H1 (cell line): ENCODE measurements at regions not wholly inside any gene's neighbourhood (a gene's known extent, or its start where the extent isn't known, plus 50 kb on each side); places are given as distances from the start of the nearest gene placed in this dataset.

Experiments used
- CTCF ChIA-PET: fragments of 300-600 bp; sonication (Branson Sonifier 250); formaldehyde crosslinking; loops from one replicate; lab custom pipeline; 2021; ENCODE audit not compliant: partially characterized antibody; lab: Charles Lee
- POLR2A ChIA-PET: fragments of 300-600 bp; sonication (Branson Sonifier 250); formaldehyde crosslinking; loops from one replicate; lab custom pipeline; 2021; ENCODE audit warnings: inconsistent platforms; ENCODE audit not compliant: partially characterized antibody; lab: Charles Lee
- DNase-seq, 2 experiments: peaks; one replicate each; pipeline versions ENCODE4 v3.0.0 to v3.0.0-alpha.2; 2010 to 2022; ENCODE audit warnings: low spot score in 2 of 2, low read depth in 1 of 2, mixed read lengths in 1 of 2
- FAIRE-seq: peaks from 2 replicates; lab custom pipeline; 2011; peaks lifted over from hg19 to GRCh38; lab: Jason Lieb, UNC
- H2AFZ ChIP-seq: 2 replicates; pipeline ENCODE4 v1.8.1; 2012; ENCODE audit warnings: low read length, inconsistent platforms
- H2AK5ac ChIP-seq: 2 replicates; pipeline ENCODE4 v1.6.1; 2013; ENCODE audit warnings: low read depth, low read length
- H2BK120ac ChIP-seq: replicated peaks from 2 replicates; pipeline ENCODE3; 2013; ENCODE audit warnings: low read depth, low read length, inconsistent platforms
- H2BK12ac ChIP-seq: 2 replicates; pipeline ENCODE4 v1.6.1; 2013; ENCODE audit warnings: low read depth, low read length
- H2BK15ac ChIP-seq: 2 replicates; pipeline ENCODE4 v1.6.1; 2013; ENCODE audit warnings: low read length
- H2BK20ac ChIP-seq: 2 replicates; pipeline ENCODE4 v1.6.1; 2013; ENCODE audit warnings: low read length
- H2BK5ac ChIP-seq: 2 replicates; pipeline ENCODE4 v1.6.1; 2013; ENCODE audit warnings: low read depth, low read length
- H3K14ac ChIP-seq: 2 replicates; pipeline ENCODE4 v1.6.1; 2013; ENCODE audit warnings: inconsistent platforms; ENCODE audit not compliant: insufficient read length
- H3K18ac ChIP-seq: 2 replicates; pipeline ENCODE4 v1.6.1; 2013; ENCODE audit warnings: low read length; ENCODE audit errors: extremely low read depth
- H3K23ac ChIP-seq: 2 replicates; pipeline ENCODE4 v1.6.1; 2013; ENCODE audit warnings: inconsistent platforms; ENCODE audit not compliant: insufficient read length
- H3K23me2 ChIP-seq: 2 replicates; pipeline ENCODE4 v1.6.1; 2013; ENCODE audit warnings: low read depth, low read length
- H3K27ac ChIP-seq: 2 replicates; pipeline ENCODE4 v1.6.1; 2011; ENCODE audit warnings: low read depth, low read length, inconsistent platforms
- H3K27me3 ChIP-seq, 4 experiments: replicated peaks in 1 of 4; 1 replicate in 1 of 4; 2 replicates in 3 of 4; pipeline versions ENCODE4 v1.6.1 to v1.8.1; 2011 to 2013; ENCODE audit warnings: low read length in 3 of 4, mild to moderate bottlenecking in 3 of 4, inconsistent platforms in 2 of 4, mixed read lengths in 2 of 4, moderate library complexity in 1 of 4; ENCODE audit not compliant: control insufficient read depth in 3 of 4, insufficient read depth in 3 of 4; ENCODE audit errors: extremely low read depth in 1 of 4
- H3K36me3 ChIP-seq, 4 experiments: 2 replicates each; pipeline versions ENCODE4 v1.6.1 to v1.8.1; 2011 to 2013; ENCODE audit warnings: mild to moderate bottlenecking in 4 of 4, low read length in 3 of 4, moderate library complexity in 2 of 4, control low read depth in 1 of 4, inconsistent platforms in 1 of 4; ENCODE audit not compliant: insufficient read depth in 4 of 4, control insufficient read depth in 2 of 4
- H3K4ac ChIP-seq: replicated peaks from 2 replicates; pipeline ENCODE3; 2013; ENCODE audit warnings: low read length, low read depth, mixed read lengths, inconsistent platforms; ENCODE audit not compliant: insufficient read length
- H3K4me1 ChIP-seq, 4 experiments: replicated peaks in 1 of 4; 1 replicate in 1 of 4; 2 replicates in 3 of 4; pipeline versions ENCODE4 v1.6.1 to v1.8.1; 2011 to 2013; ENCODE audit warnings: low read length in 3 of 4, inconsistent platforms in 2 of 4, mixed read lengths in 1 of 4; ENCODE audit not compliant: insufficient read depth in 4 of 4, control insufficient read depth in 3 of 4
- H3K4me2 ChIP-seq, 2 experiments: 2 replicates each; pipeline versions ENCODE4 v1.6.1 to v1.8.1; 2011 to 2013; ENCODE audit warnings: low read depth in 2 of 2, low read length in 2 of 2, control low read depth in 1 of 2, inconsistent platforms in 1 of 2, mild to moderate bottlenecking in 1 of 2; ENCODE audit not compliant: insufficient read depth in 1 of 2
- H3K4me3 ChIP-seq, 4 experiments: fragments of 200-600, 300-600 bp in 1 of 4; sonication (generic), shearing (Covaris generic), sonication (Bioruptor Twin) in 1 of 4; 2 replicates each; pipeline versions ENCODE4 v1.5.1 to v1.8.1; 2011 to 2016; ENCODE audit warnings: low read length in 4 of 4, low read depth in 3 of 4, control low read depth in 2 of 4, inconsistent platforms in 2 of 4, mild to moderate bottlenecking in 2 of 4, mixed read lengths in 1 of 4, moderate library complexity in 1 of 4; ENCODE audit not compliant: insufficient read depth in 2 of 4; ENCODE audit errors: extremely low read depth in 1 of 4
- H3K56ac ChIP-seq: replicated peaks from 2 replicates; pipeline ENCODE3; 2013; ENCODE audit warnings: low read depth, mild to moderate bottlenecking, mixed read lengths, low read length, inconsistent platforms; ENCODE audit not compliant: insufficient read length
- H3K79me1 ChIP-seq: 2 replicates; pipeline ENCODE4 v1.6.1; 2013; ENCODE audit warnings: low read depth, low read length, control low read depth
- H3K79me2 ChIP-seq, 2 experiments: 2 replicates each; pipeline versions ENCODE4 v1.6.1 to v1.8.1; 2012 to 2013; ENCODE audit warnings: low read length in 2 of 2, mild to moderate bottlenecking in 2 of 2, inconsistent platforms in 1 of 2; ENCODE audit not compliant: insufficient read depth in 2 of 2, control insufficient read depth in 1 of 2
- H3K9ac ChIP-seq, 4 experiments: replicated peaks in 1 of 4; 1 replicate in 1 of 4; 2 replicates in 3 of 4; pipeline versions ENCODE4 v1.6.1 to v1.8.1; 2011 to 2013; ENCODE audit warnings: low read depth in 3 of 4, low read length in 3 of 4, control low read depth in 2 of 4, mild to moderate bottlenecking in 2 of 4, moderate library complexity in 2 of 4, inconsistent platforms in 1 of 4; ENCODE audit errors: extremely low read depth in 1 of 4
- H3K9me3 ChIP-seq, 2 experiments: 2 replicates each; pipeline versions ENCODE4 v1.6.1 to v1.8.1; 2012 to 2013; ENCODE audit warnings: mild to moderate bottlenecking in 2 of 2, moderate library complexity in 2 of 2, control low read depth in 1 of 2, inconsistent platforms in 1 of 2, low read depth in 1 of 2, low read length in 1 of 2, mixed read lengths in 1 of 2; ENCODE audit not compliant: insufficient read depth in 2 of 2
- H4K20me1 ChIP-seq, 2 experiments: replicated peaks in 1 of 2; 2 replicates each; pipeline versions ENCODE3 to v1.8.1; 2011 to 2013; ENCODE audit warnings: inconsistent platforms in 2 of 2, low read length in 2 of 2, mild to moderate bottlenecking in 1 of 2; ENCODE audit not compliant: insufficient read depth in 2 of 2, control insufficient read depth in 1 of 2
- H4K5ac ChIP-seq: 2 replicates; pipeline ENCODE4 v1.6.1; 2013; ENCODE audit warnings: low read length, low read depth, mixed read lengths, inconsistent platforms; ENCODE audit not compliant: insufficient read length
- H4K8ac ChIP-seq: 2 replicates; pipeline ENCODE4 v1.8.0; 2013; ENCODE audit warnings: mild to moderate bottlenecking, moderate library complexity, low read length, inconsistent platforms; ENCODE audit not compliant: insufficient read depth; ENCODE audit errors: extremely low read depth
- H4K91ac ChIP-seq: replicated peaks from 2 replicates; pipeline ENCODE3; 2013; ENCODE audit warnings: low read length, mixed read lengths, inconsistent platforms; ENCODE audit not compliant: insufficient read length
- WGBS, 2 experiments: shearing (Covaris generic) in 1 of 2; methylation state at CpG; one replicate each; pipeline versions ENCODE4 v1.1.6 to v1.1.7; 2013 to 2015; ENCODE audit warnings: low lambda C conversion rate in 2 of 2, mixed read lengths in 2 of 2, inconsistent platforms in 1 of 2, low coverage in 1 of 2, missing lambda C conversion rate in 1 of 2; ENCODE audit not compliant: insufficient replicate concordance in 2 of 2, insufficient coverage in 1 of 2, insufficient read length in 1 of 2; ENCODE audit errors: extremely low coverage in 1 of 2, missing lambda C conversion rate in 1 of 2; 5-methylcytosine and 5-hydroxymethylcytosine counted together

GRCh38 chr14:80395031-80395430 lies 183.7 kb upstream of the DIO2 start:
- no peaks in the 10 kb centered on the region for H3K27me3 ChIP-seq
- no peak overlapping the region for H3K4ac ChIP-seq
- WGBS, 2 experiments: 88% methylated on average over 2 of the region's 2 CpGs; no CpG with 5 or more reads in 1 of the 2 experiments
- H3K18ac ChIP-seq: no peak overlapping the region
- H3K79me2 ChIP-seq: no peaks in the 10 kb centered on the region
- no peak overlapping the region for H3K56ac ChIP-seq
- H3K4me1 ChIP-seq: peaks cover 0 to 5% (median 0%) of the 10 kb centered on the region in 4 experiments; a peak in 1 of 7 replicates
- DNase-seq (no peak), FAIRE-seq (no peak)
- H3K9me3 ChIP-seq: peaks cover 0 to 4% of the 10 kb centered on the region in 2 experiments; a peak in 1 of 4 replicates
- no peaks in the 10 kb centered on the region for H3K36me3 ChIP-seq
- H3K9ac ChIP-seq: no peak overlapping the region
- H2AFZ ChIP-seq: no peak overlapping the region
- H3K14ac ChIP-seq: no peak overlapping the region
- no peak overlapping the region for H3K4me2 ChIP-seq
- ChIA-PET POLR2A (no interaction called here), CTCF (interaction anchor here (1.0 kb wide), 1 partner anchor 181 kb away, joined by 3 read pairs; no protein-coding TSS in a partner anchor)
- no peak overlapping the region for H3K23ac ChIP-seq
- no peak overlapping the region for H2BK5ac ChIP-seq
- H3K23me2 ChIP-seq: no peaks in the 10 kb centered on the region
- H2BK20ac ChIP-seq: no peak overlapping the region
- no peak overlapping the region for H4K91ac ChIP-seq
- no peak overlapping the region for H3K4me3 ChIP-seq
- H2BK15ac ChIP-seq: no peak overlapping the region
- H2BK12ac ChIP-seq: no peak overlapping the region
- H4K5ac ChIP-seq: no peak overlapping the region
- no peak overlapping the region for H3K27ac ChIP-seq
- H4K20me1 ChIP-seq: no peaks in the 10 kb centered on the region
- no peak overlapping the region for H2BK120ac ChIP-seq
- H2AK5ac ChIP-seq: no peak overlapping the region
- no peaks in the 10 kb centered on the region for H3K79me1 ChIP-seq
- H4K8ac ChIP-seq: no peak overlapping the region
